Body of pancreas (tissue), 4 donors: ENCODE measurements at regions not wholly inside any gene's neighbourhood (a gene's known extent, or its start where the extent isn't known, plus 50 kb on each side); places are given as distances from the start of the nearest gene placed in this dataset.

Experiments used
- ATAC-seq: fragments of 150-250 bp; one replicate; pipeline ENCODE4 v1.9.1; 2016
- DNase-seq, 4 donors: peaks; one replicate each; pipeline ENCODE4 v3.0.0-alpha.2; 2019
- H3K27ac ChIP-seq, 4 donors: fragments of 200-600 bp; sonication (generic); 1 replicate in 3 of 4; 2 replicates in 1 of 4; pipeline versions ENCODE4 v1.5.1 to v1.6.1; 2016 to 2019; ENCODE audit warnings: mild to moderate bottlenecking in 1 of 4, mixed read lengths in 1 of 4, moderate library complexity in 1 of 4
- H3K27me3 ChIP-seq, 2 donors: fragments of 200-600 bp; sonication (generic); one replicate each; pipeline ENCODE4 v1.6.0; 2016; ENCODE audit warnings: mild to moderate bottlenecking in 1 of 2
- H3K36me3 ChIP-seq, 2 donors: fragments of 200-600 bp; sonication (generic); replicated peaks in 1 of 2; 2 replicates each; pipeline ENCODE4 v1.5.1; 2016; ENCODE audit warnings: low read depth in 2 of 2; ENCODE audit not compliant: insufficient read depth in 1 of 2
- H3K4me1 ChIP-seq: fragments of 200-600 bp; sonication (generic); one replicate; pipeline ENCODE4 v1.6.0; 2016
- H3K4me3 ChIP-seq, 2 donors: fragments of 200-600 bp; sonication (generic); 1 replicate in 1 of 2; 2 replicates in 1 of 2; pipeline ENCODE4 v1.5.1; 2016 to 2019
- H3K9me3 ChIP-seq, 3 donors: fragments of 200-600 bp; sonication (generic); 1 replicate in 2 of 3; 2 replicates in 1 of 3; pipeline ENCODE4 v1.5.1; 2016
- CTCF ChIP-seq, 7 experiments: fragments of 450-650 bp in 4 of 7; fragments of 200-600 bp in 3 of 7; sonication (generic) in 3 of 7; IDR thresholded peaks; one replicate each; pipeline ENCODE4 v1.5.1; 2016 to 2019; ENCODE audit warnings: antibody characterized with exemption in 7 of 7
- POLR2A ChIP-seq, 3 donors: fragments of 450-650 bp; IDR thresholded peaks; one replicate each; pipeline ENCODE4 v1.6.1; 2016; ENCODE audit warnings: antibody characterized with exemption in 3 of 3, mild to moderate bottlenecking in 2 of 3
- WGBS, 2 donors: methylation state at CpG; one replicate each; pipeline ENCODE4 v1.1.5; 2017; 5-methylcytosine and 5-hydroxymethylcytosine counted together
- intact Hi-C: fragments of 100-400 bp; cut with DNase I; formaldehyde crosslinking; loops from one replicate; pipeline ENCODE4 v1.15.1; 2023

- 67 to 75% methylated on average over 4 of the region's 4 CpGs for WGBS, 2 donors
- intact Hi-C loops: no loop called here
- ATAC-seq: no peak
Measured at GRCh38 chr4:151921811-151922210, 161.0 kb upstream of the GATB start.

GRCh38 chr4:151921386-151921785 lies 160.6 kb upstream of the GATB start:
- ATAC-seq (no peak), DNase-seq (no peak)
- TF ChIP-seq CTCF (IDR thresholded peaks at IDR 0.05) (no peak), POLR2A (IDR thresholded peaks at IDR 0.05) (no peak)
- intact Hi-C loops: no loop called here
- Histone ChIP-seq H3K4me3 (no peak overlapping the region), H3K36me3 (no peaks in the 10 kb centered on the region), H3K4me1 (no peaks in the 10 kb centered on the region), H3K9me3 (no peaks in the 10 kb centered on the region), H3K27me3 (no peaks in the 10 kb centered on the region), H3K27ac (no peak overlapping the region)

More at GRCh38 chr4:151921811-151922210, 161.0 kb upstream of the GATB start:
- H3K27ac ChIP-seq: no peak overlapping the region
- DNase-seq: no peak
- no peak for TF ChIP-seq CTCF (IDR thresholded peaks at IDR 0.05)
- no peak for TF ChIP-seq POLR2A (IDR thresholded peaks at IDR 0.05)
- no peak overlapping the region for H3K4me3 ChIP-seq
- no peaks in the 10 kb centered on the region for H3K9me3 ChIP-seq
- no peaks in the 10 kb centered on the region for H3K4me1 ChIP-seq
- no peaks in the 10 kb centered on the region for H3K27me3 ChIP-seq
- H3K36me3 ChIP-seq: no peaks in the 10 kb centered on the region

- no peak for ATAC-seq
- no peaks in the 10 kb centered on the region for H3K4me1 ChIP-seq
- H3K9me3 ChIP-seq: no peaks in the 10 kb centered on the region
- no peak for DNase-seq
- H3K27ac ChIP-seq: no peak overlapping the region
- no peak for TF ChIP-seq CTCF (IDR thresholded peaks at IDR 0.05)
- TF ChIP-seq POLR2A (IDR thresholded peaks at IDR 0.05): no peak
- intact Hi-C loops: no loop called here
- 56 to 59% methylated on average over 2 of the region's 2 CpGs for WGBS, 2 donors
- no peaks in the 10 kb centered on the region for H3K27me3 ChIP-seq
- no peaks in the 10 kb centered on the region for H3K36me3 ChIP-seq
- H3K4me3 ChIP-seq: no peak overlapping the region
Measured at GRCh38 chr4:151917145-151917734, 156.4 kb upstream of the GATB start.

- H3K9me3 ChIP-seq: no peaks in the 10 kb centered on the region
- H3K4me3 ChIP-seq: no peak overlapping the region
- H3K36me3 ChIP-seq: no peaks in the 10 kb centered on the region
- ATAC-seq (no peak), DNase-seq (no peak)
- H3K27ac ChIP-seq: no peak overlapping the region
- TF ChIP-seq POLR2A (IDR thresholded peaks at IDR 0.05) (no peak), CTCF (IDR thresholded peaks at IDR 0.05) (no peak)
- no peaks in the 10 kb centered on the region for H3K4me1 ChIP-seq
- intact Hi-C loops: no loop called here
- no peaks in the 10 kb centered on the region for H3K27me3 ChIP-seq
- 41 to 55% methylated on average over 6 of the region's 6 CpGs for WGBS, 2 donors
Measured at GRCh38 chr4:151912632-151913031, 151.8 kb upstream of the GATB start.

GRCh38 chr4:151911970-151912369 lies 151.2 kb upstream of the GATB start:
- intact Hi-C loops: no loop called here
- no peaks in the 10 kb centered on the region for H3K4me1 ChIP-seq
- H3K9me3 ChIP-seq: no peaks in the 10 kb centered on the region
- no peak overlapping the region for H3K4me3 ChIP-seq
- no peaks in the 10 kb centered on the region for H3K27me3 ChIP-seq
- H3K36me3 ChIP-seq: no peaks in the 10 kb centered on the region
- no peak for ATAC-seq
- no peak for DNase-seq
- TF ChIP-seq CTCF (IDR thresholded peaks at IDR 0.05): no peak
- no peak for TF ChIP-seq POLR2A (IDR thresholded peaks at IDR 0.05)
- H3K27ac ChIP-seq: no peak overlapping the region
- 40 to 60% methylated on average over 2 of the region's 2 CpGs for WGBS, 2 donors
